Osteocyte (in vitro differentiated cells): ENCODE measurements at regions not wholly inside any gene's neighbourhood (a gene's known extent, or its start where the extent isn't known, plus 50 kb on each side); places are given as distances from the start of the nearest gene placed in this dataset.

ENCODE experiments used
- DNase-seq: peaks from one replicate; pipeline ENCODE4 v3.0.0; 2021; ENCODE audit warnings: mixed read lengths; ENCODE audit not compliant: unreplicated experiment; ENCODE audit errors: extremely low spot score
- H3K27ac Mint-ChIP-seq: one replicate; pipeline ENCODE4 v1.8.0; 2021; ENCODE audit warnings: mild to moderate bottlenecking, mixed read lengths; ENCODE audit not compliant: unreplicated experiment
- H3K27me3 Mint-ChIP-seq: one replicate; pipeline ENCODE4 v1.8.0; 2021; ENCODE audit warnings: mixed read lengths; ENCODE audit not compliant: unreplicated experiment
- H3K36me3 Mint-ChIP-seq: one replicate; pipeline ENCODE4 v1.8.0; 2021; ENCODE audit warnings: mixed read lengths; ENCODE audit not compliant: unreplicated experiment
- H3K4me1 Mint-ChIP-seq: one replicate; pipeline ENCODE4 v1.8.0; 2021; ENCODE audit warnings: mixed read lengths; ENCODE audit not compliant: unreplicated experiment
- H3K4me3 Mint-ChIP-seq: one replicate; pipeline ENCODE4 v1.8.0; 2021; ENCODE audit warnings: mild to moderate bottlenecking, moderate library complexity, mixed read lengths; ENCODE audit not compliant: unreplicated experiment
- H3K9me3 Mint-ChIP-seq: one replicate; pipeline ENCODE4 v1.8.0; 2021; ENCODE audit warnings: mixed read lengths; ENCODE audit not compliant: unreplicated experiment
- TF ChIP-seq, protein P1 (sequence below): fragments of 200-600 bp; sonication (generic); IDR thresholded peaks from 2 replicates; pipeline ENCODE4 v1.5.0; 2021; ENCODE audit warnings: antibody characterized with exemption, mild to moderate bottlenecking, moderate library complexity

DNA sequence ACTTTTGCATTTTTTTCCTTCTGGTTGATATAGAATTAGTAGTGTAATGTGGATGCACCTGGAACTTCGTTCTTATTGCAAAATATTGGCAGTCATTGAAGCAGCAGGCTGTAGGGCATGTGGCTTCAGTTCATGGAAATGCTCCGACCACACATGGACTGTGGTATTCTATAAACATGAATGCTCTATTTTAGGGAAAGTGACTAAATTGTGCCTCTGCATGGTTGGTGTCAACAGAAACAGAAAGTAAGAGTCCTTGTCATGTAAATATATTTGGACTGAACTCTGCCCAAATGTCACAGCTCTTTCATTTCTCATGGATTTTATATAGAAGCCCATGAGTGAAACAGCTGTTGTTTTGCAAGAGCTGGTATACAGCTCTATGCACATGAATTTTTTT, 917.0 kb downstream of the LRFN5 start:
- H3K36me3 Mint-ChIP-seq, result no peaks in the 10 kb centered on the region
- no peaks in the 10 kb centered on the region for H3K9me3 Mint-ChIP-seq
- TF ChIP-seq, protein P1, sequence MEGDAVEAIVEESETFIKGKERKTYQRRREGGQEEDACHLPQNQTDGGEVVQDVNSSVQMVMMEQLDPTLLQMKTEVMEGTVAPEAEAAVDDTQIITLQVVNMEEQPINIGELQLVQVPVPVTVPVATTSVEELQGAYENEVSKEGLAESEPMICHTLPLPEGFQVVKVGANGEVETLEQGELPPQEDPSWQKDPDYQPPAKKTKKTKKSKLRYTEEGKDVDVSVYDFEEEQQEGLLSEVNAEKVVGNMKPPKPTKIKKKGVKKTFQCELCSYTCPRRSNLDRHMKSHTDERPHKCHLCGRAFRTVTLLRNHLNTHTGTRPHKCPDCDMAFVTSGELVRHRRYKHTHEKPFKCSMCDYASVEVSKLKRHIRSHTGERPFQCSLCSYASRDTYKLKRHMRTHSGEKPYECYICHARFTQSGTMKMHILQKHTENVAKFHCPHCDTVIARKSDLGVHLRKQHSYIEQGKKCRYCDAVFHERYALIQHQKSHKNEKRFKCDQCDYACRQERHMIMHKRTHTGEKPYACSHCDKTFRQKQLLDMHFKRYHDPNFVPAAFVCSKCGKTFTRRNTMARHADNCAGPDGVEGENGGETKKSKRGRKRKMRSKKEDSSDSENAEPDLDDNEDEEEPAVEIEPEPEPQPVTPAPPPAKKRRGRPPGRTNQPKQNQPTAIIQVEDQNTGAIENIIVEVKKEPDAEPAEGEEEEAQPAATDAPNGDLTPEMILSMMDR, result no peak
- H3K27ac Mint-ChIP-seq, result no peak overlapping the region
- H3K4me1 Mint-ChIP-seq, result no peaks in the 10 kb centered on the region
- no peaks in the 10 kb centered on the region for H3K27me3 Mint-ChIP-seq
- no peak for DNase-seq
- no peak overlapping the region for H3K4me3 Mint-ChIP-seq

DNA sequence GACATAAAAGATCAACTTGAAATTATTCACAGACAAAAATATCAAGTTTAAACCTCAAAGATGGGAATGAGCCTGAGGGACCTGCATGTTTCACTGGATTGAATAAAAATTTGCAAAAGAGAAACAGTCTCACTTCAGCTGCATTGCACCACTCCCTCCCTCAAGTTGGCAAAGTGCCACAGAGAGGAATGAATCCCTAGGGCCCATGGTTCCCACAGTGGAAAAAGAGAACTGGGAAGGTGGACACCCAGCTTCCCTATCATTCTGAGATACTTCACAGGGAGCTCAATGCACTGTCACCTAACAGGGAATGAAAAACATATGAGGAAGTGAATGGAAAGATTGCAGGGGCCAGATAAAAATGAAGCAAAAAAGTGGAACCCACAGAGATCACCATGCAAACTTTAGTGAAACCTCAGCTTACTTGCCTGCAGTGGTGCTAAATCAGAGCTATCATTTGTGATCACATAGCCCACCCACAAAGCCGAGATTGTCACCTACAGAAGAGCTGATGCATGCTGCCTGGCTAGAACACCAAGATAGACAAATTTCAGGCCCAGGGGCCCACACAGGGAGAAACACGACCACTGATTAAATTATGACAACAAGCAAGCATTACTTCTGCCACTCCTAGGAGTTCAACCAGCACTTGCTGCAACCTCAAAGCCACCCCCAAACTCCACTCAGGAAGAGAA, 911.3 kb downstream of the LRFN5 start:
- Mint-ChIP-seq H3K4me1 (no peaks in the 10 kb centered on the region), H3K4me3 (no peak overlapping the region), H3K27me3 (no peaks in the 10 kb centered on the region), H3K27ac (no peak overlapping the region), H3K36me3 (no peaks in the 10 kb centered on the region), H3K9me3 (no peaks in the 10 kb centered on the region)
- DNase-seq, result no peak
- TF ChIP-seq, protein P1, result no peak

DNA sequence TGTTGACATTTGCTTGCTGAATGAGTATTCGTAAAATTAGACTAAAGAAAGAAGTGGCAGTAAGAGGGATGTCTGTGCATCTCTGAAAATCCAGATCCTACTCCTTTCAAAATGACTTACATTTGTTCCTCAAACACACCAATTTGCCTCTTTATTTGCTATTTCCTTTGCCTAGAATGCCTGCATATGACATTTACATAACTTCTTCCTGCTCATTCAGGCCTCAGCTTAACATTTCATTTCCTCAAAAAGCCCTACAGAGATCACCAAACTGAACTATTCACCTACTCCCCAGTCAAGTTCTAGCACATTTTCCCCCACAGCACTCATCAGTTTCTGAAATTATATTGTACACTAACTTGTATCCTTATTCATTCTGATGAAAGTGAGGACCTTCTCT, 907.2 kb downstream of the LRFN5 start:
- H3K36me3 Mint-ChIP-seq, result no peaks in the 10 kb centered on the region

DNA sequence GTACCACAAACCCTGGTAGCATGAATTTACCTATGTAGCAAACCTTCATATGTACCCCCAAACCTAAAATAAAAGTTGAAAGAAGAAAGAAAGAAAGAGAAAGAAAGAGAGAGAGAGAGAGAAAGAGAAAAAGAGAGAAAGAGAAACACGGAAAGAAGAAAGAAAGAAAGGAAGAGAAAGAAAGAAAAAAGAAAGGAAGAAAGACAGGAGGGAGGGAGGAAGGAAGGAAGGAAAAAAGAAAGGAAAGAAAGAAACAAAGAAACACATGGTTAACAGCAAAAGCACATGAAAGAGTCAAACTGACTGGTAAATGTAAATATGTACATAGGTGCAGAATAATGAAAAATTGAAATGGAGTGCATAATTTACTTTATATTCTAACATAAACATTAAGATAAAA, 903.4 kb downstream of the LRFN5 start:
- no peak overlapping the region for H3K27ac Mint-ChIP-seq
- no peaks in the 10 kb centered on the region for H3K36me3 Mint-ChIP-seq

More for the DNA sequence above, 907.2 kb downstream of the LRFN5 start:
- no peak overlapping the region for H3K4me3 Mint-ChIP-seq
- TF ChIP-seq, protein P1, result no peak
- no peak for DNase-seq
- H3K27ac Mint-ChIP-seq, result no peak overlapping the region
- no peaks in the 10 kb centered on the region for H3K9me3 Mint-ChIP-seq
- no peaks in the 10 kb centered on the region for H3K27me3 Mint-ChIP-seq
- H3K4me1 Mint-ChIP-seq, result no peaks in the 10 kb centered on the region

DNA sequence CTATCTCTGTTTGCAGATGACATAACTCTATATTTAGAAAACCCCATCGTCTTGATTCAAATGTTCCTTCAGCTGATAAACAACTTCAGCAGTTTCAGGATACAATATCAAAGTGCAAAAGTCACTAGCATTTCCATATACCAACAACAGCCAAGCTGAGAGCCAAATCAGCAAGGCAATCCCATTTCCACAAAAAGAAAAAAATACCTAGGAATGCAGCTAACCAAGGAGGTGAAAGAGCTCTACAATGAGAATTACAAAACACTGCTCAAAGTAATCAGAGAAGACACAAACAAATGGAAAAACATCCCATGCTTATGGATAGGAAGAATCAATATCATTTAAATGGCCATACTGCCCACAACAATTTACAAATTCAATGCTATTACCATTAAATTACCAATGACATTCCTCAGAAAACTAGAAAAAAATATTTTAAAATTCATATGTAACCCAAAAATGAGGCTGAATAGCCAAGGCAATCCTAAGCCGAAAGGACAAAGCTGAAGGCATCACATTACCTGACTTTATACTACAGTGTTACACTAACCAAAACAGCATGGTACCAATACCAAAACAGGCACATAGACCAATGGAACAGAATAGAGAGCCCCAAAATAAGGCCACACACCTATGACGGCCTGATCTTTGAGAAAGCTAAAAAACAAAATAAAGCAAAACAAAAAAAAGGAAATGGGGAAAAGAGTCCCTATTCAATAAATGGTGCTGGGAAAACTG, 901.7 kb downstream of the LRFN5 start:
- TF ChIP-seq, protein P1, result no peak
- H3K27me3 Mint-ChIP-seq, result no peaks in the 10 kb centered on the region
- H3K27ac Mint-ChIP-seq, result no peak overlapping the region
- H3K36me3 Mint-ChIP-seq, result no peaks in the 10 kb centered on the region
- H3K4me3 Mint-ChIP-seq, result no peak overlapping the region
- DNase-seq, result no peak
- H3K4me1 Mint-ChIP-seq, result no peaks in the 10 kb centered on the region
- H3K9me3 Mint-ChIP-seq, result no peaks in the 10 kb centered on the region

More for the DNA sequence above, 903.4 kb downstream of the LRFN5 start:
- Mint-ChIP-seq H3K4me1 (no peaks in the 10 kb centered on the region), H3K4me3 (no peak overlapping the region), H3K27me3 (no peaks in the 10 kb centered on the region), H3K9me3 (no peaks in the 10 kb centered on the region)
- TF ChIP-seq, protein P1, result no peak
- DNase-seq, result no peak
